H9 (cell line): ENCODE measurements at regions not wholly inside any gene's neighbourhood (a gene's known extent, or its start where the extent isn't known, plus 50 kb on each side); places are given as distances from the start of the nearest gene placed in this dataset.

ENCODE experiments used
- DNase-seq: peaks from one replicate; pipeline ENCODE4 v3.0.0-alpha.2; 2017
- H2AFZ ChIP-seq: one replicate; pipeline ENCODE4 v1.6.1; 2013; ENCODE audit warnings: mild to moderate bottlenecking, low read length, control low read depth, moderate library complexity
- H2AK5ac ChIP-seq: 2 replicates; pipeline ENCODE4 v1.6.1; 2013; ENCODE audit warnings: low read length, control low read depth, mixed read lengths; ENCODE audit not compliant: insufficient read length
- H2BK120ac ChIP-seq: one replicate; pipeline ENCODE4 v1.6.1; 2013; ENCODE audit warnings: low read depth, mild to moderate bottlenecking, low read length, control low read depth, inconsistent platforms; ENCODE audit not compliant: poor library complexity, severe bottlenecking
- H2BK12ac ChIP-seq: 2 replicates; pipeline ENCODE4 v1.6.1; 2013; ENCODE audit warnings: low read length, control low read depth, mixed read lengths, low read depth; ENCODE audit not compliant: insufficient read length
- H2BK15ac ChIP-seq: 2 replicates; pipeline ENCODE4 v1.6.1; 2013; ENCODE audit warnings: low read depth, low read length, control low read depth
- H2BK20ac ChIP-seq: one replicate; pipeline ENCODE4 v1.6.1; 2013; ENCODE audit warnings: low read depth, mild to moderate bottlenecking, low read length, control low read depth, inconsistent platforms; ENCODE audit not compliant: poor library complexity, severe bottlenecking
- H2BK5ac ChIP-seq: 2 replicates; pipeline ENCODE4 v1.6.1; 2013; ENCODE audit warnings: low read length, control low read depth, mixed read lengths; ENCODE audit not compliant: insufficient read length
- H3K14ac ChIP-seq: 2 replicates; pipeline ENCODE4 v1.6.1; 2013; ENCODE audit warnings: low read length, control low read depth; ENCODE audit not compliant: insufficient read depth
- H3K18ac ChIP-seq: 2 replicates; pipeline ENCODE4 v1.6.1; 2013; ENCODE audit warnings: low read depth, mild to moderate bottlenecking, mixed read lengths, low read length, control low read depth; ENCODE audit not compliant: insufficient read length
- H3K23ac ChIP-seq: 2 replicates; pipeline ENCODE4 v1.6.1; 2013; ENCODE audit warnings: low read length, control low read depth, mixed read lengths, low read depth; ENCODE audit not compliant: insufficient read length
- H3K23me2 ChIP-seq: 2 replicates; pipeline ENCODE4 v1.6.1; 2013; ENCODE audit warnings: low read depth, mild to moderate bottlenecking, mixed read lengths, low read length, control low read depth; ENCODE audit not compliant: insufficient read length, poor library complexity, severe bottlenecking
- H3K27ac ChIP-seq: 2 replicates; pipeline ENCODE4 v1.5.1; 2013; ENCODE audit warnings: low read length, control low read depth, mixed read lengths, low read depth; ENCODE audit not compliant: insufficient read length
- H3K27me3 ChIP-seq: 2 replicates; pipeline ENCODE4 v1.6.1; 2013; ENCODE audit warnings: low read length, control low read depth, inconsistent platforms; ENCODE audit not compliant: insufficient read depth
- H3K4ac ChIP-seq: 2 replicates; pipeline ENCODE4 v1.6.1; 2013; ENCODE audit warnings: low read depth, mild to moderate bottlenecking, control low read depth, inconsistent platforms, low read length, moderate library complexity
- H3K4me1 ChIP-seq: 2 replicates; pipeline ENCODE4 v1.6.1; 2013; ENCODE audit warnings: low read length, control low read depth, inconsistent platforms; ENCODE audit not compliant: insufficient read depth
- H3K4me2 ChIP-seq: 2 replicates; pipeline ENCODE4 v1.6.1; 2013; ENCODE audit warnings: low read length, control low read depth, mixed read lengths; ENCODE audit not compliant: insufficient read length, insufficient read depth
- H3K56ac ChIP-seq: 2 replicates; pipeline ENCODE4 v1.6.1; 2013; ENCODE audit warnings: low read depth, mild to moderate bottlenecking, mixed read lengths, low read length, control low read depth; ENCODE audit not compliant: insufficient read length
- H3K79me1 ChIP-seq: 2 replicates; pipeline ENCODE4 v1.6.1; 2013; ENCODE audit warnings: low read depth, mild to moderate bottlenecking, moderate library complexity, low read length, control low read depth, inconsistent platforms; ENCODE audit not compliant: insufficient read depth, poor library complexity, severe bottlenecking
- H3K79me2 ChIP-seq: 2 replicates; pipeline ENCODE4 v1.6.1; 2013; ENCODE audit warnings: low read length, control low read depth, inconsistent platforms; ENCODE audit not compliant: insufficient read depth
- H3K9ac ChIP-seq: 2 replicates; pipeline ENCODE4 v1.6.1; 2013; ENCODE audit warnings: low read length, control low read depth, mixed read lengths; ENCODE audit not compliant: insufficient read length; ENCODE audit errors: extremely low read depth
- H3K9me3 ChIP-seq: one replicate; pipeline ENCODE4 v1.6.1; 2013; ENCODE audit warnings: low read depth, low read length, inconsistent platforms; ENCODE audit not compliant: control insufficient read depth
- H3T11ph ChIP-seq: one replicate; pipeline ENCODE4 v1.6.1; 2013; ENCODE audit warnings: mild to moderate bottlenecking, low read length, control low read depth, inconsistent platforms
- H4K20me1 ChIP-seq: one replicate; pipeline ENCODE4 v1.6.1; 2013; ENCODE audit not compliant: control insufficient read depth, insufficient read length, insufficient read depth
- H4K5ac ChIP-seq: 2 replicates; pipeline ENCODE4 v1.6.1; 2013; ENCODE audit warnings: low read depth, mild to moderate bottlenecking, mixed read lengths, low read length, control low read depth; ENCODE audit not compliant: insufficient read length
- H4K8ac ChIP-seq: replicated peaks from 2 replicates; pipeline ENCODE4 v1.6.1; 2013; ENCODE audit warnings: low read length, control low read depth, mixed read lengths, low read depth; ENCODE audit not compliant: insufficient read length
- H4K91ac ChIP-seq: 2 replicates; pipeline ENCODE4 v1.6.1; 2013; ENCODE audit warnings: low read depth, mild to moderate bottlenecking, moderate library complexity, mixed read lengths, low read length, control low read depth; ENCODE audit not compliant: insufficient read length
- H3K27ac Mint-ChIP-seq, 3 experiments: 2 replicates in 2 of 3; 3 replicates in 1 of 3; pipeline ENCODE4 v1.8.0; 2020 to 2021; ENCODE audit warnings: mixed read lengths in 3 of 3, mild to moderate bottlenecking in 1 of 3, moderate library complexity in 1 of 3
- H3K27me3 Mint-ChIP-seq: 2 replicates; pipeline ENCODE4 v1.8.0; 2021; ENCODE audit warnings: low read depth, mild to moderate bottlenecking, moderate library complexity, mixed read lengths
- H3K36me3 Mint-ChIP-seq, 3 experiments: 2 replicates in 2 of 3; 3 replicates in 1 of 3; pipeline ENCODE4 v1.8.0; 2020 to 2021; ENCODE audit warnings: low read depth in 3 of 3, mixed read lengths in 3 of 3; ENCODE audit not compliant: insufficient read depth in 1 of 3
- H3K4me1 Mint-ChIP-seq, 2 experiments: 2 replicates each; pipeline ENCODE4 v1.8.0; 2020; ENCODE audit warnings: mixed read lengths in 2 of 2
- H3K4me3 Mint-ChIP-seq, 2 experiments: 2 replicates in 1 of 2; 3 replicates in 1 of 2; pipeline ENCODE4 v1.8.0; 2020 to 2021; ENCODE audit warnings: mild to moderate bottlenecking in 2 of 2, mixed read lengths in 2 of 2, moderate library complexity in 1 of 2
- H3K9me3 Mint-ChIP-seq, 2 experiments: 2 replicates in 1 of 2; 3 replicates in 1 of 2; pipeline ENCODE4 v1.8.0; 2020; ENCODE audit warnings: mild to moderate bottlenecking in 2 of 2, mixed read lengths in 2 of 2, moderate library complexity in 1 of 2
- CTCF ChIP-seq: fragments of 200-600 bp; sonication (generic); conservative IDR thresholded peaks from 3 replicates; pipeline ENCODE4 v1.8.0; 2021; ENCODE audit warnings: antibody characterized with exemption, mild to moderate bottlenecking

DNA sequence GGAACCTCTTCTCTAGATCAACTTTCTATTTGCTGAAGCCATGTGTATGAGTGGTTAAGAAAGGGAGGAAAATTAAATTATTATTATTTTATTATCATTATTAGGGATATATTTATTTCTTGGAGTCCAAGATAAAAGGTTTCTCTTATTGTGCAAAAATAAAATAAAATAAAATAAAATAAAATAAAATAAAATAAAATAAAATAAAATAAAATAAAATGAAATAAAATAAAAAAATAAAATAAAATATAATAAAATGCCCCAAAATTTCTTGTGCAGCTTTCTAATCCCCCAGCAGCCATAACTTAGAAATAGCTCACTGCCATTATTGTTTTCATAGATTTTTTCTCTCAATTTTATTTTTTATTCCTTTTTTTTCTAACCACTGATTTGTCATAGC, 526.8 kb downstream of the VGLL3 start:
- no peak overlapping the region for H2BK12ac ChIP-seq
- H3K4me1 ChIP-seq = no peaks in the 10 kb centered on the region
- H2BK15ac ChIP-seq = no peak overlapping the region
- no peak overlapping the region for H3K4me2 ChIP-seq
- H3K14ac ChIP-seq = no peak overlapping the region
- no peak overlapping the region for H3K4me3 Mint-ChIP-seq
- H3K27ac ChIP-seq = no peak overlapping the region
- no peak overlapping the region for H3K23ac ChIP-seq
- H3K79me1 ChIP-seq = no peaks in the 10 kb centered on the region
- H4K91ac ChIP-seq = no peak overlapping the region
- no peak overlapping the region for H3K27ac Mint-ChIP-seq
- H2AFZ ChIP-seq = no peak overlapping the region
- no peak overlapping the region for H3K56ac ChIP-seq
- H2BK120ac ChIP-seq = no peak overlapping the region
- no peak overlapping the region for H2AK5ac ChIP-seq
- H3K4ac ChIP-seq = no peak overlapping the region
- no peak for DNase-seq
- peaks cover 0 to 3% of the 10 kb centered on the region in 2 experiments; a peak in 2 of 5 replicates for H3K9me3 Mint-ChIP-seq
- H4K8ac ChIP-seq = no peak overlapping the region
- H4K5ac ChIP-seq = no peak overlapping the region
- no peak for TF ChIP-seq CTCF
- H3K23me2 ChIP-seq = no peaks in the 10 kb centered on the region
- no peaks in the 10 kb centered on the region for H3K9me3 ChIP-seq
- H3K27me3 Mint-ChIP-seq = no peaks in the 10 kb centered on the region
- no peak overlapping the region for H2BK20ac ChIP-seq
- no peaks in the 10 kb centered on the region for H4K20me1 ChIP-seq
- H3K4me1 Mint-ChIP-seq = no peaks in the 10 kb centered on the region
- 0 out of 7 replicates have a peak, but pooled peaks cover 0 to 3% (median 2%) of the 10 kb centered on the region in 3 experiments for H3K36me3 Mint-ChIP-seq
- H3K9ac ChIP-seq = no peak overlapping the region
- H3K79me2 ChIP-seq = no peaks in the 10 kb centered on the region
- H3K27me3 ChIP-seq = no peaks in the 10 kb centered on the region
- H2BK5ac ChIP-seq = no peak overlapping the region
- no peak overlapping the region for H3T11ph ChIP-seq
- no peak overlapping the region for H3K18ac ChIP-seq
